Middle frontal gyrus (tissue), 1 donor: ENCODE measurements at regions not wholly inside any gene's neighbourhood (a gene's known extent, or its start where the extent isn't known, plus 50 kb on each side); places are given as distances from the start of the nearest gene placed in this dataset.
"Not testable (repeated sequence)": the region's sequence is repeated elsewhere in the genome, so short reads cannot be mapped to it uniquely, and the experiment has no call there.

Source experiments
- DNase-seq: peaks from one replicate; pipeline ENCODE4 v3.0.0-alpha.2; 2015; ENCODE audit warnings: low spot score; ENCODE audit errors: extremely low spot score

DNA sequence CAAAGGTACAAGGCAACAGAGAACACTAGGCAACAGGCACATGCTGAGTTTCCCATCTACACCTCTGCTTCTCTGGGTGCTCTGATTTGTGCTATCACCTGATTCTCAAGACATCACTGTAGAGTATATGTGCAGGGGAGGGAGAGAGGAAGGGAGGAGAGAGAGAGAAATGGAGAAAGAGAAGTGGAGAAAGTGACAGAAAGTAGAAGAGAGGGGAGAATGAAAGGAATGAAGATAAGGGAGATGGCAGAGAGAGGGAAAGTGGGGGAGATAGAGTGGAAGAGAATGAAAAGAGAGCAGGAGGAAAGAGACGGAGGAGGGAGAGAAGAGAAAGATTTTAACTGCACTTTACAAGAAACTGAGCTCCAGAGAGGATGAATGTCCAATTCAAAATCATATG lies 340.7 kb upstream of the CDH5 start:
- DNase-seq, result no peak

DNA sequence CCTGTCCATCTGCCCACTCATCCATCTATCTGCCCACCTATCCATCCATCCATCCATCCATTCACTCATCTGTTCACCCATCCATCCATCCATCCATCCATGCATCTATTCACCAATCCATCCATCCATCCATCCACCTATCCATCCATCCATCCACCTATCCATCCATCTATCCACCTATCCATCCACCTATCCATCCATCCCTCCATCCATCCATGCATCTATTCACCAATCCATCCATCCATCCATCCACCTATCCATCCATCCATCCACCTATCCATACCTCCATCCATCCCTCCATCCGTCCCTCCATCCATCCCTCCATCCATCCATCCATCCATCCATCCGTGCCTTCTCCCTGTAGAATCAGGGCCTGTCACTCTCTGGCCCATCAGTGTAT lies 341.9 kb upstream of the CDH5 start:
- not testable (repeated sequence) for DNase-seq

DNA sequence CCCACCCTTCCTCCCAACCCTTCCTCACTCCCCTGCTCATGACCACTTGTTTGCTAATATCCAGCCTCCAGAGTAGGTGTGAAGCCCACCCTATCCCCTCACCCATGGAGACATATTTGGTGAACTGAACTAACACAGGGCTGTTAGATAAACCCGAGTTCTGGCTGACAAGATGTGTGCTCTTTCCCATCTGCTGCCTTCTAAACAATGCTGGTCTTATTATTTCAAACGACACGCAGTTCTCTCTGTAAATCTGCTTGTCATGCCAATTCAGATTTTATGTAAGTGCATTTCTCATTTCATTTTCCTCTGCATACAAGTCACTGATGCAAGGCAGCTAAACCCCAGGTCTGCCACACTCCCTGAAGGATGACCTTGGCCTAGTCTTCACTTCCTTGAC lies 343.0 kb upstream of the CDH5 start:
- no peak for DNase-seq

DNA sequence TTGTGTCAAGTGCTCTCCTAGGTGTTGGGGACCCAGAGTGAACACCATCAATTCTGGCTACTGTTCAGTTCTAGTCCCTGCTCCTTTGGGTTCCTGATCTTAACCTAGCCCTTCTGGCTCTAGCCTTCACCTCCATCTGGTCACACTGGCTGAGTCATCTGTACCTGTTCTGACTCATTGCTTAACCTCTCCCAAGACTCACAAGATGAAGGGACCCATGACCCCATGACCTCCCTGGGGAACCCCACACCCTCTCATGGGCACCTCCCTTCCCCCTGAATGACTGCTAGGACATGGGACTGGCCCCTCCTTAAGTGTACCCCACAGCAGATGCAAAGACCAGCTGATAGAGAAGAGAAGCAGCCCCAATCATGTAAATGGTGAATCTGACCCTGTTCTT lies 345.8 kb upstream of the CDH5 start:
- no peak for DNase-seq

DNA sequence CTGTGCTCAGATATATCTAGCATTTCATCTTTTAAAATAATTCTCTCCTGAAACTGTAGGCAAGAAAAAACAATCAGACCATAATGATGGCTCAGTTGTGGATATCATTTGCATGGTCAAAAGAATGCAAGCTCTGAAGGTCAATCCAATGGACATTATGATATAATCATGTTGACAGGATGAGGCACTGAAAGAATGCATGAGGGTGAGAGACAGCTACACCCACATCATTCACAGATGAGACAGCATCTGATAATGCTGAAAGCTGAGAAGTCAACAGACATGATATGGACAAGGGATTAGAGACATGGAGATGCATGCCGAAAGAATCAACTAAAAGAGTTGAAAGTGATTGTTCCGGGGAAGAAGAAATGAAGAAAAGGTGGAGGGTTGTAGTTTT lies 346.4 kb upstream of the CDH5 start:
- no peak for DNase-seq

DNA sequence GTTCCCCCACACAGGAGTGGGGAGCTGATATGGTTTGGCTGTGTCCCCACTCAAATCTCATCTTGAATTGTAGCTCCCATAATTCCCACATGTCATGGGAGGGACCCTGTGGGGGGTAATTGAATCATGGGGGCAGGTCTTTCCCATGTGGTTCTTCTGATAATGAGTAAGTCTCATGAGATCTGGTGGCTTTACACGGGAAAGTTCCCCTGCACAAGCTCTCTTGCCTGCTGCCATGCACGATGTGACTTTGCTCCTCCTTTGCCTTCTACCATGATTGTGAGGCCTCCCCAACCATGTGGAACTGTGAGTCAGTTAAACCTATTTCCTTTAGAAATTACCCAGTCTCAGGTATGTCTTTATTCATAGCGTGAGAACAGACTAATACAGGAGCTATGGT lies 347.0 kb upstream of the CDH5 start:
- not testable (repeated sequence) for DNase-seq

DNA sequence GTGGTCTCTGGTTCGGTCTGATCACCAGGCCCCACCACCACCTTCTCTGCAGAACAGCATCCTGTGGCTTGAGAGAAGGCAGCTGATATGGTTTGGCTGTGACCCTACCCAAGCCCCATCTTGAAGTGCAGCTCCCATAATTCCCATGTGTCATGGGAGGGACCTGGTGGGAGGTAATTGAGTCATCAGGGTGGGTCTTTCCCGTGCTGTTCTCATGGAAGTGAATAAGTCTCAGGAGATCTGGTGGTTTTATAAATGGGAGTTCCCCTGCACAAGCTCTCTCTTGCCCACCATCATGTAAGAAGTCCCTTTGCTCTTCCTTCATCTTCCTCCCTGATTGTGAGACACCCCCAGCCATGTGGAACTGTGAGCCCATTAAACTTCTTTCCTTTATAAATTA lies 352.3 kb upstream of the CDH5 start:
- no peak for DNase-seq

DNA sequence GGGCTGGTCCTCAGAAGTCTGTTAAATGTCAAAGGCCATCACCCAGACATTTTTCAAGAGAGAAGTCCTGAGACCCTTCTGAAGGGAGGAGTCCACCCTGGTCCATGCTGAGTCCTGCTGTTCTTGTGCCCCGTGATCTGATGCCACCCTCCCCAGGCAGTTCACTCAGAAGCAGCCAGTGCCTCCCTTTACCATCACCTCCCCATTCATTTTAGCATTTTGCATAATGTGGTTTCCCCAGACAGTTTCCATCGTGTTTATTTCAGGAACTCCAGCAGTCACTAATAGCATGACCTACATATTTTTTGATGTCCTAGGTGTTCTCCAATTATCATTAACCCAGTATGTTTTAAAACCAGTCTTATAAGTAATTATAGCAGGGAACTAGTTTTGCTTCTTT lies 353.0 kb upstream of the CDH5 start:
- no peak for DNase-seq

DNA sequence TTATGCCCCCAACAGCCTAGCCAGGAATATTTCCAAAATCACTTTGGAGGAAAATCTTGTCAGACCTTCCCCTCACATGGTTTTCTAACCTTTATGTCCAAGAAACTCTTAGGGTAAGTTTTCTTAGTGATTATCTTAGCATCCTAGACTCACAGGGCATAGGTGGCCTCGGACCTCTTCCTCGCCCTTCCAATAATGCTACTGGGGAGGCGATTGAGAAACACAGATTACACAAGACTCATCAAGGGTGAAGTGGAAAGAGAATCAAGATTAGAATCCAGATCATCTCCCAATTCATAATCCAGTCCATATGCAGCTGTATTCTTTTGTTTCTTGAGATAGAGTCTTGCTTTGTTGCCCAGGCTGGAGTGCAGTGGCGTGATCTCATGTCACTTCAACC lies 358.4 kb upstream of the CDH5 start:
- no peak for DNase-seq

DNA sequence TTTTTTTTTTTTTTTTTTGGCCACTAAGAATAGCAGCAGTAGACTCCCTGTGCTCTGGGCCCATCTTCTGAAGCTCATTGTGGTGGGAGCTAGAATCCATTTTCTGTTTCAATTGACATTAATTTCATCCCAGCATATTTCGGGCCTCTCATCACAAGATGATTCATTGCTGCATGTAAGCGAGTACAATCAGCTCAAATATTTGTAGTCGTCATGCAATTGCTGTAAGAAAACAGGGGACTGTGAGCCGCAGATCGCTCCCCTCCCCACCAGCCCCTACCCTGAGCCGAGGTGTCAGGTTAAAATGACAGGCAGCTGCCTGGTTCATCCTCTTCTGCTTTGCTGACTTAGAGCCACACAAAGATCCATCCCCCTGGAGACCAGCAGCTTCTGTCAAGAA lies 358.8 kb upstream of the CDH5 start:
- DNase-seq, result no peak

DNA sequence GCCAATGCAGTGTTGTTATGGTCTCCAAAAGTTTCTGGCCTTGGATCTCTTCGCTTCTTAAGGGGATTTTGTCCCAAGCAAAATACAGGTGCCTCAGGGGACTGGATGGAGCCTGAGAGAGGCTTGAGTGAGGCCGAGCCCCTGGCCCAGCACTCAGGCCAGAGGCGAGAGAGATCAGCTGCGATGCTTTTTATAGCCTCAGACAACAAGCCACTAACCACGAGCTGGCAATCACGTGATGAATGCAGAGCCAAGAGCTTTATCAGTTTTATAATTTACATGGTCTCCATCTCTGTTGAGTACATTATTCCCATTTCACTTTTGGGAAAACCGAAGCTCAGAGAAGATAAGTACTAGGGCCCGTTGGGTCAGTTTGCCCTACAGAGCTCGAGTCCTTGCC lies 360.0 kb upstream of the CDH5 start:
- DNase-seq, result no peak

DNA sequence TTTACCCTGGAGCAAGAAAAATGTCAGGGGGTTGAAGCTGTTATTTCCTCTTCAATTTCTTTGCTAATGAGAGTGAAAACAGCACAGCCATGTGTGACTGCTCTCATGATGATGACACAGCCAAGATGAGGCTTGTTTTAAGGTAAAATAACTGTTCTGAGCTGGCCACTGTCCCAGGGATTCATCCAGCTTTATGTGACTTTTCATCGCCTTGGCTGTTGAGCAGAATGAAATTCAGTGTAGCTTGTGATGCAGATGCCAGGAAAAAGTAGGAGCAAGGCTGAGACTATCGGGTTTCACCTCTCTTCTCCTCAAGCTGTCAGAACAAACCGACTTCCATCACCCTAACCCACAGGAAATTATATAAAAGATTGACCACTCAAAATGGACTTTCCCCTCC lies 361.8 kb upstream of the CDH5 start:
- no peak for DNase-seq

DNA sequence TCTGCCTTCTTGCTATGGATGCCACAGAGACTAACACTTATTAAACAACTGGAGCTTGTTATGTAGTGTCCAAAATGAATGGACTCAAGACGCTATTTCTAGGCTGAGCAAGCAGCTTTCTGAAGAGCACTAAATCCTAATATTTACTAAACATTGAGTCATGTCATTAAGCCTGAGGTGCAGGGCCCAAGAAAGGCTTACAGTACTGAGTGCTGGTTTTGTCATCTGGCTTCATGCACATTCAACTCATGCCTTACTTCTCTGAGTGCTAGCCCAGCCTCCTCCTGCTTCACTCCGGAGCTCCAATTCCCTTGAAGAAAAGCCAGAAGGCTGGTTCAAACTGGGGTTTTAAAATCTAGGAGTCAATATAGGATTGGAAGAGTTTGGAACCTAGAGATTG lies 363.3 kb upstream of the CDH5 start:
- DNase-seq, result no peak

DNA sequence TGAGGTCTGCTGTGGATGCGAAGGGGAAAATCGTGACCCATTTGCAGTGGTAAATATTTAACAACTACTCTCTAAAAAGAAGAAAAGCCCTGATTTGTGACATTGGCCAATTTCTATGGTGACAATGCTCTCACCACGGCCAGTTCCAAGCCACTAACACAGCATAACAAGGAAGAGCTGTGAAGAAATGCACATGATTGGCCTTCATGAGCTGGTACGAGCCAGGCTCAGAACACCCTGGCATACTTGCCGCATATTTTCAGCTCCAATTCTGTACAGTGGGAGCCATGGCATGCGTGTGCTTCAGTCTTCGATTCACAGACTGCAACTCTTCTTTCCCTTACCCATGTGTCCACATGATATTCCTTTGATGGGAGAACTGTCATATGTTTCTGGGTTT lies 363.9 kb upstream of the CDH5 start:
- no peak for DNase-seq

DNA sequence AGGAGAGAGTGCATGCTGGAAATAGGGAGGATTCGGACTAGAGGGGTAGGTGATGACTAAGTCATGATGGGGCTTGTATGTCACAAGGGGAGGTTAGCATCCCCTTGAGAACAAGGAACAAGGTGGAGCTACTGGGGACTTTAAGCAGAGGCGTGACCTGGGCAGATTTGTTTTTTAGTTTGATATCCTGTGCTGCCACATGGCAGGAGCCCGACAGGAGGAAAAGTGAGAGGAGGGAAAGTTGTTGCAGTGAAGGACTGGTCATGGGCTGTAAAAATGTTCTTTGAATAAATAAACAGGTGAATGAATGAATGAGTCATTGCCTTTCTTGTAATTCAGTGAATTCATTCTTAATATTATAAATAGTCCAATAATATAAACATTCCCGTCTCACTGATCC lies 365.1 kb upstream of the CDH5 start:
- no peak for DNase-seq

DNA sequence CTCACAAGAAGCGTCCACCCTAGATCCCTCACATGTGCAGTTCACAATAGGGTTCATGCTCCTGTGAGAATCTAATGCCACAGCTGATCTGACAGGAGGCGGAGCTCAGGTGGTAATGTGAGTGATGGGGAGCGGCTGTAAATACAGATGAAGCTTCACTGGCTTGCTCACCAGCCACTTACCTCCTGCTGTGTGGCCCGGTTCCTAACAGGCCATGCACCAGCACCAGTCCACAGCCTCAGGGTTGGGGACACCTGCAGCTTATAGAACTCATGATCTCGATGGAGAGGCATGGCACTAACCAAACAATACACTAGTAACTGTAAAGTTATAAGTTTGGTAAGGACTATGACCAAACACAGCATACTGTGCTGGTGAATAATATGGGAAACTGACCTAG lies 368.0 kb upstream of the CDH5 start:
- no peak for DNase-seq

DNA sequence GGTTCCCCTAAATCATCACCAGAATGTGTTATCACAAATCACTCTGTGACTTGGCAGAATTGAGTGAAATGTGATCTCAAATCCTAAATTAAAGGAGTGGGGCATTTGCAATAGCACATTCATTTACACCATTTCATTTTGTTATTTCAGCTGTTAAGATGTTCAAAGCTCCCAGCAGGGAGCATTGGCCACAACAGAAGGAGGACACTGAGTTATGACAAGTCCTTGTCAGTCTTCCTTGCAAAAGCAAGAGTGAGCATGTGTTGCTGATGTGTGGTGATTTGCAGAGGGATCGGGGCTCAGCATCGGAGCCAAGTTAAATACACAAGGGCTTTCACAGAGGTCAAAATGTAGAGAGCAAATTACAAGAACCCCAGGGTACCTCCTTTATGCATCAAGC lies 372.2 kb upstream of the CDH5 start:
- DNase-seq, result no peak

DNA sequence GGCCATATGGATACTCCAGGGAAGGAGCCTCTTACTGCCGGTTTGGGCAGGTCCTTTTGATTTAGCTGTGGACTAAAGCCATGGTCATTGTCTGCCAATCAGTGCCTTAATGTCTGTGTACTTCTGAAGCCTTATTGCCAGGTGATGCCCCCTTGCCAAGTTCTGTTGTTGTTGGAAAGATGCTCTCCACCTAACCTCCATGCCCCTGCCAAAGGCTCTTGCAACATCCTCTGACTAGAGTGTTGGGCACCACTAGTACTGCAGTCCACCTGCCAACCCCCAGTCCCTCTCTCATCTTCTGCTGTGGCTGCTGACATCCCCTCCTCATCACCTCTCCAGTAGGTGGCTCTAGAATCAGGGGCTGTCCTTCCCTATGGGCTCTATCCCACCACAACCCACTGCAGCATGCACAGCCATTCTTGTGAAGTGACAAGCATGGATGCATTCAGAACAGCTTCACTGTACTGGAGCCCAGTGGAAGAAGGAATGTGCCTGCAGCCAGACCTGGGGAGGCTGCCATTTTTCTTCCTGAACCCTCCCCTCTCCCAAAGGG lies 375.3 kb upstream of the CDH5 start:
- DNase-seq, result no peak

DNA sequence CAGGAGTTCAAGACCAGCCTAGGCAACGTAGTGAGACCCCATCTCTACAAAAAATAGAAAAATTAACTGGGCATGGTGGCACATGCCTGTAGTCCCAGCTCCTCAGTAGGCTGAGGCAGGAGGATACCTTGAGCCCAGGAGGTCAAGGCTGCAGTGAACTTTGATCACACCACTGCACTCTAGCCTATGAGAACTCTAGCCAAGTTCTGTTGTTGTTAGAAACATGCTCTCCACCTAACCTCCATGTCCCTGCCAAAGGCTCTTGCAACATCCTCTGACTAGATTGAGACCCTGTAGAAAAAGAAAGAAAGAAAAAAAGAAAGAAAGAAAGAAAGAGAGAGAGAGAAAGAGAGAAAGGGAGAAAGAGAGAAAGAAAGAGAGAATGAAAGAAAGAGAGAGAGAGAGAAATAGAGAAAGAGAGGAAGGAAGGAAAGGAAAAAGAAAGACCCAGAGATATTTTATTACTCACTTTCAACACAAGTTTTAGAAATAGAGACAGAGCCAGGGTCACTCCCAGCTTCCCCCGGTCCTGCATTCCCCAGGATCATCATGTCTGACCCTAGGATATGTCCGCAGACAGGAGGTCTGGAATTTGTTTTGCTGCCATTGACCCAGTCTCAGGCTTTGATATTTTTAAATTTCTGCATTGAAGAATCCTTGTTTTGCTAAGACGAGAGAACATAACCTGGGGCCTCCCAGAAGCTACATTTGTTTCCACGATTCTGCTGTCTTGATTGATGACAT lies 376.5 kb upstream of the CDH5 start:
- DNase-seq, result no peak

DNA sequence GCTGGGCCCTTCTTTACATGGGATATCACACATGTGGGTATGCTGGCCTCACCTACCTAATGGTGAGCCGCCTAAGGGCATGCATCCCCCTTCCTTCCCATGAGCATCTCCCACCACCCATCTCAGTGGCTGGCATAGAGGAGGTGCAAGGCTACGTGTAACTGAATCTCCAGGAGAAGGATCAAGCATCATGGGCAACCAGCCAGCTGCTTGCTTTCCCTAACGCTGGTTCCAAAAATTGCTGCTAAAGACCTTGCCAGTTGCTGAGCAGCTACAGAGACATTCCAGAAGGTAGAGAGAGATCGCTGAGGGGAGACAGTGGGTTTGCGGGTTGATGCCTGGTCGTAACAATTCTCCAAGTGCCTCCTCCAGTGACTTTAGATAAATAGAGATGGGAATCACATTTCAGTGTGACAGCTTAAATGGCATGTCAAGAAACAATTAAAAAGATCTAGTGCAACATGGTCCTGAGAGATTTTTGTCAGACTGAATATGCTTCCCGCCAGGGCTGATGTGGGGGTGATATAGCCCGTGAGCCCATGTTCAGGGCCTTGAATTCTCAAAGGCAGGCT lies 378.4 kb upstream of the CDH5 start:
- DNase-seq, result no peak

DNA sequence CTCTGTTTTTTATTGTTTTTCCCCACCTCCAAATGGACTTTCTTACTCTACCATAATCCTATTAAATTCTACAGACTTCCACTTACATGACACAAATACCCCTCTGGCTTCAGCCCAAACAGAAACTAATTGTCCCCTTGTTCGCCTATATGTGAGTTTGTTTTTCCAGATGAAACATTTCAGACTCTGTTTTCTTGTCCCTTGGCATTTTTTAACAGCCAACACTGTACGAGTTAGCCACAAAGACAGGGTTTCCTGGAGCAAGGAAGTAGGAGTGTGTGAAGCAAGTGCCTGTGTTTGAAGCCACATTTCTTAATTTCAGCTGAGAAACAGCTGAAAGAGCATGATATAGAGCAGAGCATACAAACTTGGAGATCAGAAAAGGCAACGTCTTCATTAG lies 382.2 kb upstream of the CDH5 start:
- DNase-seq, result no peak

DNA sequence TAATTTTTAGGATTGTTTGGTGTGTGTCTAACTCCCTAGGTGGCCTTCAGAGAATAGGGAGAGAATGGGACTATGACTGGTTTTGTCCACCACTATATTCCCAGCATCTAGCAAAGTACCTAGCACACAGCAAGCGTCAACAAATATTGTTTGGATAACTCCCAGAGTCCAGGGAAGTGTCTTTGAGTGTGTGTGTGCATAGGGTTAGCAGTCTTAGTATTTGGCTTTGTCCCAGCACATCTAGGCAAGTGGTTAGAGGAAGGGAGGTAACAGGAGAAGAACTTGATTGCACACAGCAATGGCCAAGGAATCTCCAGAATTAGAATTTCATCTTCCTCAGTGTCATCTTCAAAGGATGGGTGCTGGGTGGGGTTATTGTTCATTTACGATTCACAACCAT lies 385.4 kb upstream of the CDH5 start:
- no peak for DNase-seq

DNA sequence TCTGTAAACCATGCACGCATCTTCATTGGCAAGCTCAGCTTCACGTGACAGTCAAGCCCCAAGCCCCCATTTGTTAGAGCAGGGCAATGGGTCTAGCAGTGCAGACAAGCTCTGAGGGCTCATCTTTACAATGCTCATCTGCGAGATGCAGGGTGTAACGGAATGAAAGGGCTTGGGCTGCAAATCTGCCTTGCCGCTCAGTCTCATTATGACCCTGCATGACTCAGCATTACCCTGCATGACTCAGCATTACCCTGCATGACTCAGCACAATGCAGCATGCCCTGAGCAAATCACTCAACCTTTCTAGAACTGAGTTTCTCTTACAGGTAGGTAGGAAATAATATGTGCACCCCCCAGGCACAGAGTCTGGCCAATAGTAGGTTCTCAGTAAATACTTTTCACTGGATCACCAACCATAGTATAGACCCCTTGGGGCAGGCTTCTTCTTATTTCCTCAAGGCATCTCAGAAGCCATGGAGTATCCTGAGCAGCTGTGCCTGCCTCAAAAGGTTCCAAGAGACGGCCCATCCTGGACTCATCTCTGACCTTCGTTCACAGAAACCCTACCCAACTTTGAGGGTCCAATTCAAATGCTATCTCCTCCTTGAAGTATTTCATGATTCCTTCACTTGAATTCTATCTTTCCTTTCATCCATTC lies 391.3 kb upstream of the CDH5 start:
- no peak for DNase-seq
